Right hindlimb (tissue), 1 donor: ENCODE measurements at regions not wholly inside any gene's neighbourhood (a gene's known extent, or its start where the extent isn't known, plus 50 kb on each side); places are given as distances from the start of the nearest gene placed in this dataset.
"Not testable (repeated sequence)": the region's sequence is repeated elsewhere in the genome, so short reads cannot be mapped to it uniquely, and the experiment has no call there.

Experiments used
- DNase-seq: peaks from one replicate; pipeline ENCODE4 v3.0.0-alpha.2; 2018

DNA sequence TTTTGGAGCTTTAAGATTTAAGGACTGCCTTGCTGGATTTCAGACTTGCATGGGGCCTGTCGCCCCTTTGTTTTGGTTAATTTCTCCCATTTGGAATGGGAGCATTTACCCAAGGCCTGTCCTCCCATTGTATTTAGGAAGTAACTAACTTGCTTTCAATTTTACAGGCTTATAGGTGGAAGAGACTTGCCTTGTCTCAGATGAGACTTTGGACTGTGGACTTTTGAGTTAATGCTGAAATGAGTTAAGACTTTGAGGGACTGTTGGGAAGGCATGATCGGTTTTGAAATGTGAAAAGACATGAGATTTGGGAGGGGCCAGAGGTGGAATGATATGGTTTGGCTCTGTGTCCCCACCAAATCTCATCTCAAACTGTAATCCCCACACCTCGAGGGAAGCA is 56.5 kb upstream of the TNFSF10 start:
- DNase-seq, result not testable (repeated sequence)

GRCh38 chr3:172578714-172579113 is 55.5 kb upstream of the TNFSF10 start:
- not testable (repeated sequence) for DNase-seq

GRCh38 chr3:172577987-172578570 is 54.8 kb upstream of the TNFSF10 start:
- DNase-seq, result peak; percentile 31

- no peak for DNase-seq
Measured at GRCh38 chr3:172575375-172575774, 52.1 kb upstream of the TNFSF10 start.

- DNase-seq, result no peak
Measured at GRCh38 chr3:172573422-172573821, 50.2 kb upstream of the TNFSF10 start.
